ENCODE measurements at regions not wholly inside any gene's neighbourhood (a gene's known extent, or its start where the extent isn't known, plus 50 kb on each side); places are given as distances from the start of the nearest gene placed in this dataset.

- H3K9me3 Mint-ChIP-seq = peaks cover 29% of the 10 kb centered on the region
- H3K4me3 Mint-ChIP-seq = no peak overlapping the region
- H3K4me1 Mint-ChIP-seq (ENCODE audit: low read depth) = no peaks in the 10 kb centered on the region
- H3K36me3 Mint-ChIP-seq (ENCODE audit: low read depth) = no peaks in the 10 kb centered on the region
- H3K27me3 Mint-ChIP-seq (ENCODE audit: low read depth) = no peaks in the 10 kb centered on the region
- no peak overlapping the region for H3K27ac Mint-ChIP-seq
Observed at GRCh38 chr4:186934841-186935443, 211.3 kb upstream of the FAT1 start.

GRCh38 chr4:186935901-186936300, 212.2 kb upstream of the FAT1 start:
- no peaks in the 10 kb centered on the region for H3K27me3 Mint-ChIP-seq (ENCODE audit: low read depth)
- no peaks in the 10 kb centered on the region for H3K4me1 Mint-ChIP-seq (ENCODE audit: low read depth)
- H3K4me3 Mint-ChIP-seq = no peak overlapping the region
- H3K9me3 Mint-ChIP-seq = peaks cover 24% of the 10 kb centered on the region
- H3K36me3 Mint-ChIP-seq (ENCODE audit: low read depth) = no peaks in the 10 kb centered on the region
- no peak overlapping the region for H3K27ac Mint-ChIP-seq

GRCh38 chr4:186936496-186937375, 213.1 kb upstream of the FAT1 start:
- Mint-ChIP-seq H3K27me3 (ENCODE audit: low read depth) (no peaks in the 10 kb centered on the region), H3K27ac (no peak overlapping the region), H3K4me1 (ENCODE audit: low read depth) (no peaks in the 10 kb centered on the region), H3K36me3 (ENCODE audit: low read depth) (no peaks in the 10 kb centered on the region), H3K4me3 (no peak overlapping the region), H3K9me3 (peaks cover 22% of the 10 kb centered on the region)

- no peaks in the 10 kb centered on the region for H3K27me3 Mint-ChIP-seq (ENCODE audit: low read depth)
- no peaks in the 10 kb centered on the region for H3K36me3 Mint-ChIP-seq (ENCODE audit: low read depth)
- no peak overlapping the region for H3K4me3 Mint-ChIP-seq
- H3K4me1 Mint-ChIP-seq (ENCODE audit: low read depth) = no peaks in the 10 kb centered on the region
- H3K27ac Mint-ChIP-seq = no peak overlapping the region
- peaks cover 16% of the 10 kb centered on the region for H3K9me3 Mint-ChIP-seq
Observed at GRCh38 chr4:186939226-186939625, 215.6 kb upstream of the FAT1 start.

GRCh38 chr4:186939766-186940165, 216.1 kb upstream of the FAT1 start:
- no peaks in the 10 kb centered on the region for H3K36me3 Mint-ChIP-seq (ENCODE audit: low read depth)
- no peak overlapping the region for H3K4me3 Mint-ChIP-seq
- peaks cover 14% of the 10 kb centered on the region for H3K9me3 Mint-ChIP-seq
- H3K27ac Mint-ChIP-seq = no peak overlapping the region
- no peaks in the 10 kb centered on the region for H3K27me3 Mint-ChIP-seq (ENCODE audit: low read depth)
- H3K4me1 Mint-ChIP-seq (ENCODE audit: low read depth) = no peaks in the 10 kb centered on the region

- H3K4me1 Mint-ChIP-seq (ENCODE audit: low read depth) = no peaks in the 10 kb centered on the region
- no peak overlapping the region for H3K4me3 Mint-ChIP-seq
- H3K27me3 Mint-ChIP-seq (ENCODE audit: low read depth) = no peaks in the 10 kb centered on the region
- H3K9me3 Mint-ChIP-seq = peaks cover 15% of the 10 kb centered on the region
- no peak overlapping the region for H3K27ac Mint-ChIP-seq
- H3K36me3 Mint-ChIP-seq (ENCODE audit: low read depth) = no peaks in the 10 kb centered on the region
Observed at GRCh38 chr4:186940476-186940875, 216.8 kb upstream of the FAT1 start.

- no peaks in the 10 kb centered on the region for H3K27me3 Mint-ChIP-seq (ENCODE audit: low read depth)
- no peaks in the 10 kb centered on the region for H3K36me3 Mint-ChIP-seq (ENCODE audit: low read depth)
- peaks cover 8% of the 10 kb centered on the region for H3K9me3 Mint-ChIP-seq
- H3K27ac Mint-ChIP-seq = no peak overlapping the region
- no peaks in the 10 kb centered on the region for H3K4me1 Mint-ChIP-seq (ENCODE audit: low read depth)
- H3K4me3 Mint-ChIP-seq = no peak overlapping the region
Observed at GRCh38 chr4:186942758-186943377, 219.2 kb upstream of the FAT1 start.

- peaks cover 4% of the 10 kb centered on the region for H3K9me3 Mint-ChIP-seq
- H3K27me3 Mint-ChIP-seq (ENCODE audit: low read depth) = no peaks in the 10 kb centered on the region
- H3K4me3 Mint-ChIP-seq = no peak overlapping the region
- H3K4me1 Mint-ChIP-seq (ENCODE audit: low read depth) = no peaks in the 10 kb centered on the region
- no peaks in the 10 kb centered on the region for H3K36me3 Mint-ChIP-seq (ENCODE audit: low read depth)
- H3K27ac Mint-ChIP-seq = no peak overlapping the region
Observed at GRCh38 chr4:186943411-186943810, 219.8 kb upstream of the FAT1 start.

GRCh38 chr4:186946136-186946535, 222.5 kb upstream of the FAT1 start:
- H3K4me1 Mint-ChIP-seq (ENCODE audit: low read depth) = no peaks in the 10 kb centered on the region
- no peak overlapping the region for H3K27ac Mint-ChIP-seq
- no peak overlapping the region for H3K4me3 Mint-ChIP-seq
- H3K36me3 Mint-ChIP-seq (ENCODE audit: low read depth) = no peaks in the 10 kb centered on the region
- H3K27me3 Mint-ChIP-seq (ENCODE audit: low read depth) = no peaks in the 10 kb centered on the region
- peaks cover 4% of the 10 kb centered on the region for H3K9me3 Mint-ChIP-seq

GRCh38 chr4:186946682-186947294, 223.1 kb upstream of the FAT1 start:
- H3K4me3 Mint-ChIP-seq = no peak overlapping the region
- H3K27me3 Mint-ChIP-seq (ENCODE audit: low read depth) = no peaks in the 10 kb centered on the region
- no peaks in the 10 kb centered on the region for H3K4me1 Mint-ChIP-seq (ENCODE audit: low read depth)
- no peak overlapping the region for H3K27ac Mint-ChIP-seq
- no peaks in the 10 kb centered on the region for H3K36me3 Mint-ChIP-seq (ENCODE audit: low read depth)
- H3K9me3 Mint-ChIP-seq = peaks cover 4% of the 10 kb centered on the region

- Mint-ChIP-seq H3K27ac (no peak overlapping the region), H3K27me3 (ENCODE audit: low read depth) (no peaks in the 10 kb centered on the region), H3K36me3 (ENCODE audit: low read depth) (no peaks in the 10 kb centered on the region), H3K9me3 (peaks cover 10% of the 10 kb centered on the region), H3K4me1 (ENCODE audit: low read depth) (no peaks in the 10 kb centered on the region), H3K4me3 (no peak overlapping the region)
Observed at GRCh38 chr4:186948361-186949242, 224.9 kb upstream of the FAT1 start.

- Mint-ChIP-seq H3K4me3 (no peak overlapping the region), H3K36me3 (ENCODE audit: low read depth) (no peaks in the 10 kb centered on the region), H3K27ac (no peak overlapping the region), H3K4me1 (ENCODE audit: low read depth) (no peaks in the 10 kb centered on the region), H3K9me3 (peaks cover 6% of the 10 kb centered on the region), H3K27me3 (ENCODE audit: low read depth) (no peaks in the 10 kb centered on the region)
Observed at GRCh38 chr4:186949847-186950246, 226.2 kb upstream of the FAT1 start.

- no peak overlapping the region for H3K27ac Mint-ChIP-seq
- no peak overlapping the region for H3K4me3 Mint-ChIP-seq
- no peaks in the 10 kb centered on the region for H3K36me3 Mint-ChIP-seq (ENCODE audit: low read depth)
- H3K9me3 Mint-ChIP-seq = peaks cover 9% of the 10 kb centered on the region
- no peaks in the 10 kb centered on the region for H3K4me1 Mint-ChIP-seq (ENCODE audit: low read depth)
- no peaks in the 10 kb centered on the region for H3K27me3 Mint-ChIP-seq (ENCODE audit: low read depth)
Observed at GRCh38 chr4:186952709-186953108, 229.1 kb upstream of the FAT1 start.

Data from T-helper 1 cell treated with Interleukin-12 subunit alpha and Interleukin-12 subunit beta and Interleukin-4 antibody, amounts not matched to agents 30 μg/mL and 1 μg/mL, for 36 hours (primary cell).